HCT116 (cell line): ENCODE measurements at regions not wholly inside any gene's neighbourhood (a gene's known extent, or its start where the extent isn't known, plus 50 kb on each side); places are given as distances from the start of the nearest gene placed in this dataset.

Source experiments
- CEBPB ChIP-seq: IDR thresholded peaks from 2 replicates; pipeline ENCODE4 v1.6.1; 2012; ENCODE audit warnings: low read depth
- CTCF ChIP-seq, 3 experiments: fragments of 200-600 bp in 1 of 3; sonication (generic) in 1 of 3; IDR thresholded peaks in 2 of 3; conservative IDR thresholded peaks in 1 of 3; 2 replicates each; pipeline ENCODE4 v1.5.1; 2012 to 2017; ENCODE audit warnings: low read depth in 2 of 3, low read length in 2 of 3, antibody characterized with exemption in 1 of 3, borderline replicate concordance in 1 of 3, control low read depth in 1 of 3, mild to moderate bottlenecking in 1 of 3, mixed read lengths in 1 of 3, mixed run types in 1 of 3, moderate library complexity in 1 of 3; ENCODE audit not compliant: insufficient read depth in 1 of 3
- EGR1 ChIP-seq: IDR thresholded peaks from 2 replicates; pipeline ENCODE4 v1.6.1; 2012; ENCODE audit warnings: low read depth
- EZH2 ChIP-seq: fragments of 200-600 bp; sonication (generic); IDR thresholded peaks from 2 replicates; pipeline ENCODE4 v1.6.1; 2017; ENCODE audit warnings: antibody characterized with exemption, mixed run types
- EZH2phosphoT487 ChIP-seq: fragments of 200-600 bp; IDR thresholded peaks from 2 replicates; pipeline ENCODE4 v1.6.1; 2018; ENCODE audit warnings: antibody characterized with exemption, borderline replicate concordance
- MAX ChIP-seq: IDR thresholded peaks from 2 replicates; pipeline ENCODE4 v1.6.1; 2012
- POLR2A ChIP-seq: IDR thresholded peaks from 2 replicates; pipeline ENCODE4 v1.7.0; 2011; ENCODE audit warnings: borderline replicate concordance; ENCODE audit not compliant: insufficient read depth, insufficient read length; ENCODE audit errors: extremely low read depth
- POLR2AphosphoS5 ChIP-seq: IDR thresholded peaks from 2 replicates; pipeline ENCODE4 v1.6.1; 2011; ENCODE audit warnings: mild to moderate bottlenecking, low read depth, low read length, moderate library complexity
- RAD21 ChIP-seq: IDR thresholded peaks from 2 replicates; pipeline ENCODE4 v1.6.1; 2012; ENCODE audit warnings: low read depth, mild to moderate bottlenecking
- REST ChIP-seq: IDR thresholded peaks from 2 replicates; pipeline ENCODE4 v1.6.1; 2012; ENCODE audit warnings: low read depth
- SIN3A ChIP-seq: IDR thresholded peaks from 2 replicates; pipeline ENCODE4 v1.6.1; 2012; ENCODE audit warnings: low read depth
- SP1 ChIP-seq: IDR thresholded peaks from 2 replicates; pipeline ENCODE4 v1.6.1; 2012; ENCODE audit warnings: low read depth
- YY1 ChIP-seq: IDR thresholded peaks from 2 replicates; pipeline ENCODE4 v1.6.1; 2011; ENCODE audit warnings: low read length, low read depth, moderate library complexity, mild to moderate bottlenecking; ENCODE audit not compliant: insufficient replicate concordance; ENCODE audit errors: extremely low read depth
- ZFX ChIP-seq: fragments of 450-650 bp; IDR thresholded peaks from 2 replicates; pipeline ENCODE4 v1.6.1; 2017

- TF ChIP-seq CTCF (IDR thresholded peaks at IDR 0.05 in 2 of 3, conservative IDR thresholded peaks at IDR 0.05 in 1 of 3; ENCODE audit: borderline replicate concordance in 1 of 3, insufficient read depth in 1 of 3, low read depth in 2 of 3, low read length in 2 of 3) (no peak), POLR2A (no peak), POLR2AphosphoS5 (no peak), MAX (no peak), REST (no peak), ZFX (no peak), SIN3A (no peak), YY1 (no peak), EZH2phosphoT487 (no peak), EZH2 (no peak), EGR1 (no peak), SP1 (no peak), CEBPB (no peak), RAD21 (no peak)
These were observed 788.5 kb downstream of the DTWD2 start for GRCh38 chr5:118199801-118200200.
